SKM-1 treated with dmso at 0.1 percent for 144 hours (cell line): ENCODE measurements at regions not wholly inside any gene's neighbourhood (a gene's known extent, or its start where the extent isn't known, plus 50 kb on each side); places are given as distances from the start of the nearest gene placed in this dataset.
"Not testable (repeated sequence)": the region's sequence is repeated elsewhere in the genome, so short reads cannot be mapped to it uniquely, and the experiment has no call there.

Experiments used
- DNase-seq: peaks from one replicate; lab custom pipeline; 2025; ENCODE audit not compliant: unreplicated experiment; lab: John Stamatoyannopoulos, UW

DNA sequence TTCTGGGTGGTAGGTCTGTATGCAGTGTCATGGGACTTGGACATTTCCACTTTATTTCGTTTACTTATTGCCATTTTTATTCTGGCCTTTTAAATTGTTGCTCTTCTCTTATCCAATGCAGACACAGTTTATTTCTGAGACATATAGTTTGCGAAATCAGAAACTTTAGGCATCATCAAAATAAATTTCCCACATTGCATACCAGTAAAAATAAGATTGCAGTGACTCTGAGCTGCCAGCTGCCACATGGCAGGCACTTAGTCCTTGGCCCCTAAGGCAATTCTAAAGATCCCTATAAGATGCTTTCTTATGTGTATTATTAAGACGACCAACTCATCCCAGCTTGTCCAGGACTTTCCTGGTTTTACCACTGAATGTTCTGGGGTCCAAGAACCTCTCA is 81.8 kb upstream of the ANKRD1 start:
- DNase-seq = no peak

DNA sequence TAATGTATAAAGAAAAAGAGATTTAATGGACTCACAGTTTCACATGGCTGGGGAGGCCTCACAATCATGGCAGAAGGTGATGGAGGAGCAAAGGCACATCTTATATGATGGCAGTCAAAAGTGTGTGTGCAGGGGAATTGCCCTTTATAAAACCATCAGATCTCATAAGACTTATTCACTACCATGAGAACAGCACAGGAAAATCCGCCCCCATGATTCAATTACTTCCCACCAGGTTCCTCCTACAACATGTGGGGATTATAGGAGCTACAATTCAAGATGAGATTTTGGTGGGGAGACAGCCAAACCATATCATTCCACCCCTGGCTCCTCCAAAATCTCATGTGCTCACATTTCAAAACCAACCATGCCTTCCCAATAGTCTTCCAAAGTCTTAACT is 82.5 kb upstream of the ANKRD1 start:
- not testable (repeated sequence) for DNase-seq

DNA sequence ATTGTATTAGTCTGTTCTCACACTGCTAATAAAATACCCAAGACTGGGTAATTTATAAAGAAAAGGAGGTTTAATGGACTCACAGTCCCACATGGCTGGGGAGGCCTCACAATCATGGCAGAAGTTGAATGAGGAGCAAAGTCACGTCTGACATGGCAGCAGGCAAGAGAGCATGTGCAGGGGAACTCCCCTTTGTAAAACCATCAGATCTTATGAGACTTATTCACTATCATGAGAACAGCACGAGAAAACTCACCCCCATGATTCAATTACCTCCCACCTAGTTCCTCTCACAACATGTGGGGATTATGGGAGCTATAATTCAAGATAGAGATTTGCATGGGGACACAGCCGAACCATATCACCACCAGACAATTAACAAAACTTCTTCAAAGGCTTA is 84.4 kb upstream of the ANKRD1 start:
- not testable (repeated sequence) for DNase-seq

DNA sequence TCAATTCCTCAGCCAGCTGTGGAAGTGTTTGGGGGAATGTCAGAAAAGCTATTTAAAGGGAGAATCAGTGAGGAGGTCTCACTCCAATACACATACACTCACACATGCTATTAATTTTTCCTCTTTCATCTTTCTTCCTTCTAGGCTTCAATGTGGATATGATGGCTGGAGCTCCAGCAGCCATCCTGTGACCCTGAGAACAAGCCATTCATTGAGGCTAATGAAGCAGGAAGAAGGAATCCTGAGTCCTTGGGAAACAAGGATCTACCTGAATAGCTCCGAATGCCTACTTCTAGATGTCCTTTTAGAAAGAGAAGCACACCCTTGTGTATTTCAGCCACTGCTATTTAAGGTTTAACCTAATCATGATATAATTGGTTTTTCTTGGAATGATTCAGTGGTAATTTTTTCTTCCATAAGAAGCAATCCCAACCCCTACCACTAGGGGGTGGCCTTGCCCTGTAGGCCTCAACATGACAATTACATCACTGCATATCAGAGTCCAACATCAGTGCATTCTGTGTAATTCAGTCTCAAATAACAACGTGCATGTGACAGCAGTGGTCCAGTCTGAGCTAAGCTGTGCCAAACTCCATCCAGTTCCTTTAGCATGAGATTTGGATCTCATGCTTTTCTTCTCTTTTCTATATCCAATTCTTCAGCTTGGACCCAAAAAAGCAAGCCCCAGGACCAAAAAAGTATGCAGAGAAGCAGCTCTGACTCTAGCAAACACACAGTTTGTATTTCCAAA is 85.3 kb upstream of the ANKRD1 start:
- peak; percentile 46 for DNase-seq

DNA sequence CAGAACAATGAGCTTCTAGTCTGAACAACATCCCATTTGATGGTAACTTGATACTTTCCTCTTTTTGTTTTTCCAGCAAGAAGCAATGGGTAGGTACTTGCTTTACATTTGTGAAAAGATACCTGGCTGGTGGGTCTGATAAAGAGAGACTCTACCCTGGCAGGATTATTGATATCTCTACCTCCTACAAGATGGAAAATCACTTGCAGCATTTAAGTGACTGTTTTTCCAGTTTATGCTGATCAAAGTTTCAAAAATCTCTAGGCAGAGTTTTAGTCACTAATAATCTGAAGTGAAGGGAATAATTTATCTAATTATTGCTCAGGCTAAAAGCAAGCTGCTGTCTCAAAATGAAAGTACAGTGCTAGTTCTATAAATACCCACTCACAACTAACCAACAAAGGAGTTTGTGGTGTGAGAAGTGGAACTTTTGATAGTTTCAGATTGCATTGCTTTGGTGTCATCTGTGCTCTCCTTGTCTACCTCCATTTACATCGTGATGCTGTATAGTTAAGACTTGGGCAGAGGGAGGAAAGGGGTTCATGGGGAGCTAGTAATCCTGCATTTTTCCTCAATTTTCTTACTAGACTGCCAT is 86.0 kb upstream of the ANKRD1 start:
- no peak for DNase-seq

DNA sequence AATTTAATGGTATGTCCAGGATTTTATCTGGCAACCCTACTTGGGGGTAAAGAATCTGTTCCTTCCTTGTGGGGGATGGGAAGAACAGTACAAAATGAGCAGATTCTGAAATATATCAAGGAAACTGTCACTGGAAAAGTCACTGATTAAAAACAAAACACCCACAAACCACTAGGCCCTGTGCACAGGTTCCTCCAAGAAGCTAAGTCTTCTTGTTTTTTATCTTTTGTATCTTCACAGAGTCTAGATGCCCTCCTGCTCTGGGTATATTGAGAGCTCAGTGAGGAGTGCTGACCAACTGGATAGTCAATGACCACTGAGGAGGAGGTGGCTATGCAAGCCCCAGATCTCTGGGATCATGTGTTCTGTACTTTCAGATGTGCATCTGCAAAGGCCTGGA is 86.8 kb upstream of the ANKRD1 start:
- DNase-seq = no peak

DNA sequence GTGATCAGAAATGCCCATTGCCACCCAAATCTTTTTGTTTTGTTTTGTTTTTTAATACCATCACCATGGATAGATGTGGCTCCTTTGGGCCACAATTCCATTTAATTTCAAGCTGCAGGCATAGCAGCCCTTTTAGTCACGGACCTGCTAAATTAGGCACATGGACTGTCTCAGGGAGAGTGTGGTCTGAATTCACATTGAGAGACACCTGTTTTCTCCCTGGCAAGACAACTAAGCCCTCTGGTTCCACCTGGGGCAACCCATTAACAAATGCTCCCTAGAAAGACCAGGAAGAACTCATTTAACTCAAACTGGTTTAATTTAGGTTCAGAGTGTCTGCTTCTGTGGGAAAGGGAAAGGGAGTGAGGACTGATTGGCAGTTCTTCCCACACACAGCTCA is 88.2 kb upstream of the ANKRD1 start:
- no peak for DNase-seq

DNA sequence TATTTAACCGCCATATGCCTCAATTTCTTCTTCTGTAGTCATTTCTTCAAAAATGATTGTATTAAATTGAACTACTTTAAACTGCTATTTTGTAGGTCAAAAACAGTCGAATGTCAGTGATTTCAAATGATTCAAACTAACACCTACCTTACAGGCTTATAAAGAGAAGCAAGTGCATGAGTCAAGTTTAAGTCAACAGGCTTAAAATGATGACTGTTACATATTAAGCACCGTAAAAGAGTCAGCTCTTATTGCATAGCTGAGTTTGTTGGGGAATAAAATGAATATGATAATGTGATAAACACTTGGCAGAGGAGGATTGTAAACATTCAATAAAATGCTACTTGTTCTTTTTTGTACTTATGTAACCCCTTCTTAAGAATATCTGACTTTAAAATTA is 90.1 kb upstream of the ANKRD1 start:
- no peak for DNase-seq

DNA sequence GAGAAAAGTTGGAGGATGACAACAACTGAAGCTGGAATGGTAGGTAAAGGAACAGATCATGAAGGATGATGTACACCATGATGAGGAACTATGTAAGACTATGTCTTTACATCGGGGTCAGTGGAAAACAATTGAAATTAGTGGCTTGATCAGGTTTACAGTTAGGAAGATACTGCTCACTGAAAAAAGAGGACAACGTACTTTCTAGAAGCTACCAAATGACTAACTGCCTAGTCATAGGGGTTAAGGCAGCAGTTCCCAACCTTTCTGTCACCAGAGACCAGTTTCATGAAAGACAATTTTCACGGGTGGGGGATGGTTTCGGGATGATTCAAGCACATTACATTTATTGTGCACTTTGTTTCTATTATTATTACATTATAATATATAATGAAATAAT is 91.6 kb upstream of the ANKRD1 start:
- no peak for DNase-seq

DNA sequence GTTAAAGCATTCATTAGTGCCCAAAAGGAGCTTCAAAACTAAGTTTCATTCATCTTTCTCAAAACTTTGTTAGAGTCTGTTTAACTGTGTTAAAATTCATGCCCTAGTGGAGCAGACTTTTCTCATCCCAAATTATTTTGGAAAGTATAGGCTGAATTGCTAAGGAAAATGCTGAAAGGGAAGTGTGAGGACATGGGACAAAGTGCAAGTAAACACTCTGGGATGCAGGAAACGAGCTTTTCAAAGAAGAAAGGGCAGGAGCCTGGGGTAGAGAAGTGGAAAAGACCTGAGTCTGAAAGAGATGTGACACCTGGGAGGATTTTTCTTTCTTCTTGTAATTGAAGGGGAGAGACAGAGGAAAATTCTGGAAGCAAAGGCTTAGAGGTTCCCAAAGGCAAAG is 93.1 kb upstream of the ANKRD1 start:
- no peak for DNase-seq

DNA sequence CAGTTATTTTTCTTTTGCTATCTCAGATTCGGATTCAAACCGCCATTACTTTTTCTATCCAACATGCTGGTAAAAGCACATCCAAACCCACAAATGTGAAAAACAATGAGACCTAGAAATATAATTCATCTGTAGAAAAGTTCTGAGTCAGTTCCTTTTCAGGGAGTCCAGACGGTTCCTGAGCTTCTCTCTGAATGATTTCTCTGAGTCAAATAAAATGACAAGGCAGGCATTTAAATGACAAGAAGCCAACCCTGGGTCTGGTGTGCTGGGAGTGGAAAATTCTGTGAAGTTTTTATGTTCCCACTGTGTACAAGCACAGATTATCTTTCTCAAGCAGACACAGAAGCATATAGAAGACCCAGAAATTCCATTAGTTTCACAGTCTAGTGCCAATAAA is 96.3 kb upstream of the ANKRD1 start:
- no peak for DNase-seq

DNA sequence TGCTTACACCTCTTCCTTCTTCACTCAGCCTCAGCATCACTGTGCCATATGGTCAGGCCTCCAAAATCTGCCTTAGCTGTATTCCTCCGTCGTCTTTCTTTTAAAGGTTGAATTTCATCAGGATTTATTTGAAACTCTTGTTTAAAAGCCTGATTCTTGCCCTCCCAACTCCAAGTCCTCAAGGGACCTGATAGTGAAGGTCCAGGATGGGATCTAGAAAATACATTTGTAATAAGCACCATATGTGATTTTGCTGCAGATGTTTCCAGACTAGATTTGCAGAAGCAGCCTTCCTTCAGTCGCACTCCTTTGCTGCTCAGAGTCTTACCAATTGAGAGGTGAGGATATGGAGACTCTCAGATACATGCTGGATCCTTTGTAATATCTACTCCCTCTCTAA is 101.0 kb upstream of the ANKRD1 start:
- no peak for DNase-seq

DNA sequence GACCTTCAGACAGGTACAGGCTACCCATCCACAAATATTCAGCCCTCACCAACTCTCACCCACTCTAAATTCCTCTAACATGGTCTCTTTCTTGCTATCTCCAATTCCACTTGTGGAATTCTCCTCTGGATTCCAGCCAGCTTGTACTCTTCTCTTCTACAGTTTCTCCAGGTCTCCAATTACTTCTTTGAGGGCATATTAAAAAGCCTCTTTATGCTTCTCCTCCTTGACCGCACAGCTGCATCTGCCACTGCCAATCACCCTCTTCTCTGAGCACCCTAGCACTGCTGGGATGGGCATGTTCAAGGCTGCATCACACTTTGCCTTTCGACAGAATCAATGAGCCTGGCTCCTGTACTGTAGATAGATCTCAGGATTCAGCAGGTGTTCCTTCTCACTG is 101.5 kb upstream of the ANKRD1 start:
- DNase-seq = no peak

DNA sequence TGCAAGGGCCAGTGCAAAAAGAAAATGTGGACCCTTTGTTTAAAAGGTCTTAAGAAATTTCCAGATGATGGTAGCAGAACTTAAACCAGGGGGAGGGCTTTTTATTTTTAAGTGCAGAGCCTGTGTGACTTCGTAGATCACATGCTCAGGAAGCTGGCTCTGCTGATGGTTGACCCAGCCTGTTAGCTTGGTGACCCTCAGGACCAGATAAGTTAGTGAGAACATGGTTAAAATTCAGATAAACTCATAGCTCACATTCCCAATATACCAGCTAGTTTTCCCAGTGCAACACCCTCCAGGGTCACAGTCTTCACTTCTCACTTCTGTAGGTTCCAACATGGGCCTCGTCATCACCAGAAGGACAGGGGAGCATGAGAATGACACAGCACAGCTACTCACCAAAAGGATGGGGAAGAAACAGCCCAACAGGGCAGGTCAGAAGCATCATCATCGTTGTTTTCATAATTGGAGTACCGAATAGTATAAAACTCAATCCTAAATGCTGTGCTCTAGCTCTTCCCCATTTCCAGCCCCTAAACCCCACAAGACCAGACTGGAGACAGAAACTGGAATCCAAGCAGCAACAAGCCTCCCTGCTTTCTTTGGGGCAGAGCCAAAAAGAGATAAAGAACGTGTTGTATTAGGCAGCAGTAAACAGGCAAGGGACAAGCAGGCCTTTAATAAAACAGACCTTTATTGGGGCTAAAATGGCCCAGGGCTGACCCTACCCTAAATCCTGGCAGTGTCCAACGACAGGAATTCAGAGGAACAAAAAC is 102.2 kb upstream of the ANKRD1 start:
- DNase-seq = no peak

DNA sequence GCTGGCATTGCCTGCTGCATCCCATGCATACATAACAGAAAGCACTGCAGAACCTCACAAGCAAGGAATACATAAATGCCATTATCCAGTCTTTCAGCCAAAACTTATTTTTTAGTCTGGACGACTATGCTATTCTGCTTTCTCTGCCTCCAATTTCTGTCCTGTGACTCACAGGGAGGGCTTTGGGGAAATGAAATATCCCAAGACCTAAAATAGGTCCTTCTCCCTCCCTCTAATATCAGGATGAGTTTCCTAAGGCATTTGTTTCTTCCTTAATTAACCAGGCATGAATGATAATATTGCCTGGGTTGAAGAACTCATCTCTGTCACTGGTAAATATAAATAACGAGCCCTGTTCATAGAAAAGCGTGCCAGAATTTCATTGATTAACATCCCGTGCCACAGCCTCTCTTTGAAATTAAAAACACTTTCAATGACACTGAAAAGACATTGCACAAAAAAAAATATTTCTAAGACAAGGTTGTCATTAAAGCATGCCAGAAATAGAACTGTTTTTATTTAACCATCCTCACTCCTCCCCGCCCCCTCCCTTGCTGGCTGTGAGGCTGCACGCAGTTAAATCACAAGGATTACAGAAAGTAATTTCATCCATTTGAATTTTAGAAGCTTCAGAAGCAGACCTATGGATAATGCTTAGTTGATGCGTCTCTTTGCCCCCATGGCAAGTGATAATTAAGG is 103.0 kb upstream of the ANKRD1 start:
- DNase-seq = no peak

DNA sequence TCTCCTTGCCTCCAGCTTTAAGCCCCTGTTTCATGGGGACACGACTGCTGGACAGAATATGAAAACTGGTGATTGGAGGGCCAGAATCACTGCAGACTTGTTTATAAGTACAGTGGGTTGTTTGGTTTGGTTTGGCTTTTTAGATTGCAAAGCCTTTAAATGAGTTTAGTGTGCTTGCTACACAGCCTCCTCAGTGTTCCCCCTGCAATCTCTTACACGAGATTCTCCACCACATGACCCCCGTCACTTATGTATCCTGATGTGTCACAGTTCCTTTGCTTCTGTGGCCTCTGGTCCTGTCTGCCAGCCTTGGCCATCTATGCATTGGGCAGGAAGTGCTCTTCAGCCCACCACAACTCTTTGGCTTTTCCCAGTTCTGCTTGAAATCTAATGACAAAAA is 103.7 kb upstream of the ANKRD1 start:
- DNase-seq = no peak

DNA sequence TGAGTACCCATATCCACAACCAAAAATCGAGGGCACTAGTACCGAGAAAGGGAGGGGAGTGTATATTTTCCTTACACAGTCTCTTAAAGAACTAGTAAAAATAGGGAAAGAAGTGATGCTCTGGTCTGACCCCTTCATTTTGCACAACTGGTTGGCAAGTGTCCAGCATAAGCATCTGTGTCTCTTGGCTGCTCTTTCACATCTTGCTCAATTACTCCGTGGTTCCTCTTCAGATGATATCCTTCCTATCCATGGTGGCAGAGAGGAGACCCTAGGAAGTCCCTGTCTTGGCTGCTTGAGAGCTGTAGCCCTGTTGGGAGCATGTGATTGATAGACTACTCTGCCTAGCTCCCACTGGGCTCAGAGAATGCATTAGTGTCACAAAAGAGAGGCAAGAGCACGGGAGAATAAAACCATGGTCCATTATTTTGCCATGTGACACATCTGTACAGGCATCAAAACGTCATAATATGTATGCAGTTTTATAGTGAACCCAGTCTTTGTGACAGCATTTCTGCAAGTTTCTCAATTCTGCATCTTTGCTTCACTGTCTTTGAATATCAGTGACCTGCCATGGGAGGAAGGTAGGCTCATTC is 111.8 kb upstream of the ANKRD1 start:
- DNase-seq = peak; percentile 72

DNA sequence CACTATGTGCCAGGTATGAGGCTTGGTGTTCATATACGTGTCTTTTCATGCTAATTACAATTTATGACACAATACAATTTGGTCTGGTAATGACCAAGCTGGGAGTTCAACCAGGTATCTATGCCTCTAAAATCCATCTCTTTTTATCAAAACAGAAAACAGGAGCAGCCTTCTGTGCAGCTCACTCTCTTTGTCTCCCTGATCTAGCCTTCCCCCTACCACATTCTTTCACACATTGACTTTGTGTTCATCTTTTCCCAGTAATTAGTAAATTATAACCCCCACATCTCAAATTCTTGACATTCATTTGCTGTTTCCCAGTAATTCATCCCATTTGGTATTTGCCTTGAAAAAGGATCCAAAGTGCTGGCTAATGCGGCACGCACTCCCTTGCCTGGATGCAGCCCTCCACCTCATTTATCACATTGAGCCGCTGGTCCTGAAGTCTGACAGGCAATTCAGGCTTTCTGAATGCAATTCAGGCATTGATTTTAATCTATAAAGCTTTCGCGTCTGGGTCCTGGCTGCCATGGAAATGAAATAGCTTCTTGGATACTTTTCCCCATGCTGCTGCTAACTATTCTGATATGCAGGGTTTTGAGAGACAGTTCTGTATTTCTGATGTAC is 112.5 kb upstream of the ANKRD1 start:
- DNase-seq = no peak

DNA sequence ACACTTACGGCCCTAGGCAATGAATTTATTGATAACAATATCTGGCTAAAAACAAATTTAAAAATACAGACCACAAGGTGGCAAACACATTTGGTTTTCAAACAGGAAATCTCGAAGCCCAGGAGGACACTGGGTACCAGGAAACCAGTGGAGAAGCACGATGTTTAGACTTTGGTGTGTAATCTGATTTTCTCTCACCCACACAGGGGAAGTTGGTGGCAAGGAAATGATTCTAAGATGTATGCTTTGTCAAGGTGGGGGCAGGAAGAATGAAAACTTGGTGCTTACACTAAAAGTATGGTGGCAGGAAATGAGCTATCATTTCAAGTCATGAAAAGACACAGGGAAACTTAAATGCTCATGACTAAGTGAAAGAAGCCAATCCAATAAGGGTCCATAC is 113.2 kb upstream of the ANKRD1 start:
- DNase-seq = no peak

DNA sequence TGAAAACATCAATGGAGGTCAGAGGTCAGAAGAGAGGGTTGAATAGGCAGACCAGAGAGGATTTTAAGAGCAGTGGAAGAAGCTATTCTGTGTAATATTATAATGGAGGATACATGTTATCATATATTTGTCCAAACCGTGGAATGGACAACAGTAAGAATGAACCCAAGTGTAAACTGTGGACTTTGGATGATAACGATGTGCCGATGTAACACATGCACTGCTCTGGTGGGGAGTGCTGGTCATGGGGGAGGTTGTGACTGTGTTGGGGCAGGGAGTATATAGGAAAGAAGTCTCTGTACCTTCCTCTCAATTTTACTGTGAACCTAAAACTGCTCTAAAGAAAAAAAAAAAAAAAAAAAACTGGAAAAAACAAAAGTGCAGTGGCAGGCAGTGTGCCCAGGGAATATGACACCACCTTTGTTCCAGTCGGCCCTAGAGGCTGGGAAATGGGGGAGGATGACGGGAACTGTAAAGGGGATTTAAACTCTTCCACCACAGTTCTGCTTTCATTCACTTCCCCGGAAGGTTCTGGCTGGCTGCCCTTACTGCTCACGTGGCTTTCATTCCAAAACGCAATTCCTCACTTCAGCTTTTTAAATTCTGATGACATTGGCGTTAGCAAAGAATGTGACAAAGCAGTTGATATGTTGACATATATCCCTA is 113.7 kb upstream of the ANKRD1 start:
- DNase-seq = no peak
